Keratinocyte (primary cell): ENCODE measurements at regions not wholly inside any gene's neighbourhood (a gene's known extent, or its start where the extent isn't known, plus 50 kb on each side); places are given as distances from the start of the nearest gene placed in this dataset.
"Not testable (repeated sequence)": the region's sequence is repeated elsewhere in the genome, so short reads cannot be mapped to it uniquely, and the experiment has no call there.

Source experiments
- DNase-seq: peaks from one replicate; pipeline ENCODE4 v3.0.0-alpha.2; 2011; ENCODE audit warnings: low read depth, missing footprints, low spot score
- FAIRE-seq: peaks from 2 replicates; lab custom pipeline; 2011; peaks lifted over from hg19 to GRCh38; lab: Jason Lieb, UNC
- H2AFZ ChIP-seq: 2 replicates; pipeline ENCODE4 v1.6.0; 2012; ENCODE audit warnings: low read length, control low read depth, inconsistent platforms; ENCODE audit not compliant: control insufficient read depth
- H3K27ac ChIP-seq: 2 replicates; pipeline ENCODE4 v1.5.1; 2011; ENCODE audit warnings: low read length; ENCODE audit not compliant: control insufficient read depth, insufficient read depth
- H3K27me3 ChIP-seq: 3 replicates; pipeline ENCODE4 v1.6.0; 2011; ENCODE audit warnings: low read length; ENCODE audit not compliant: control insufficient read depth, insufficient read depth; ENCODE audit errors: extremely low read depth
- H3K36me3 ChIP-seq, 2 experiments: 2 replicates in 1 of 2; 3 replicates in 1 of 2; pipeline ENCODE4 v1.5.1; 2011; ENCODE audit warnings: low read length in 2 of 2, mild to moderate bottlenecking in 1 of 2; ENCODE audit not compliant: control insufficient read depth in 2 of 2, insufficient read depth in 2 of 2; ENCODE audit errors: extremely low read depth in 1 of 2
- H3K4me1 ChIP-seq: 3 replicates; pipeline ENCODE4 v1.5.1; 2011; ENCODE audit warnings: low read length; ENCODE audit not compliant: control insufficient read depth, insufficient read depth; ENCODE audit errors: extremely low read depth
- H3K4me2 ChIP-seq: 3 replicates; pipeline ENCODE4 v1.6.0; 2011; ENCODE audit warnings: low read depth, low read length; ENCODE audit not compliant: control insufficient read depth, insufficient read depth; ENCODE audit errors: extremely low read depth
- H3K4me3 ChIP-seq, 3 experiments: fragments of 200-600 bp in 1 of 3; sonication (generic) in 1 of 3; 2 replicates in 2 of 3; 3 replicates in 1 of 3; pipeline ENCODE4 v1.5.1; 2011 to 2016; ENCODE audit warnings: low read length in 3 of 3, mild to moderate bottlenecking in 3 of 3, control low read depth in 2 of 3, inconsistent platforms in 1 of 3, low read depth in 1 of 3, mixed read lengths in 1 of 3, mixed run types in 1 of 3, moderate library complexity in 1 of 3; ENCODE audit not compliant: control insufficient read depth in 2 of 3, insufficient read depth in 2 of 3; ENCODE audit errors: extremely low read depth in 1 of 3
- H3K79me2 ChIP-seq: 2 replicates; pipeline ENCODE4 v1.6.0; 2012; ENCODE audit warnings: low read length; ENCODE audit not compliant: control insufficient read depth, insufficient read depth
- H3K9ac ChIP-seq: 3 replicates; pipeline ENCODE4 v1.6.0; 2011; ENCODE audit warnings: low read length; ENCODE audit not compliant: control insufficient read depth, insufficient read depth; ENCODE audit errors: extremely low read depth
- H3K9me1 ChIP-seq: 3 replicates; pipeline ENCODE4 v1.6.0; 2011; ENCODE audit warnings: low read length; ENCODE audit not compliant: control insufficient read depth, insufficient read depth; ENCODE audit errors: extremely low read depth
- H3K9me3 ChIP-seq: 2 replicates; pipeline ENCODE4 v1.5.1; 2012; ENCODE audit warnings: low read depth, low read length; ENCODE audit not compliant: control insufficient read depth
- H4K20me1 ChIP-seq: 3 replicates; pipeline ENCODE4 v1.6.0; 2011; ENCODE audit warnings: low read length; ENCODE audit not compliant: control insufficient read depth, insufficient read depth; ENCODE audit errors: extremely low read depth
- CTCF ChIP-seq, 3 experiments: IDR thresholded peaks in 1 of 3; conservative IDR thresholded peaks in 1 of 3; optimal IDR thresholded peaks in 1 of 3; 2 replicates in 2 of 3; 3 replicates in 1 of 3; pipeline versions ENCODE3 to v1.5.1; 2011; ENCODE audit warnings: low read length in 3 of 3, mild to moderate bottlenecking in 3 of 3, moderate library complexity in 2 of 3, control low read depth in 1 of 3, inconsistent platforms in 1 of 3; ENCODE audit not compliant: insufficient read depth in 2 of 3; ENCODE audit errors: extremely low read depth in 1 of 3
- EZH2 ChIP-seq: IDR thresholded peaks from one replicate; pipeline ENCODE4 v1.6.1; 2012; ENCODE audit warnings: inconsistent platforms, mild to moderate bottlenecking, low read length, moderate library complexity
- dilution Hi-C: fragments of 300-500 bp; cut with MboI; formaldehyde crosslinking; loops from one replicate; pipeline ENCODE4 v1.7.0; 2020; ENCODE audit warnings: low sequenced_read_pairs; ENCODE audit not compliant: extremely low pct_ligation_motif_present

DNA sequence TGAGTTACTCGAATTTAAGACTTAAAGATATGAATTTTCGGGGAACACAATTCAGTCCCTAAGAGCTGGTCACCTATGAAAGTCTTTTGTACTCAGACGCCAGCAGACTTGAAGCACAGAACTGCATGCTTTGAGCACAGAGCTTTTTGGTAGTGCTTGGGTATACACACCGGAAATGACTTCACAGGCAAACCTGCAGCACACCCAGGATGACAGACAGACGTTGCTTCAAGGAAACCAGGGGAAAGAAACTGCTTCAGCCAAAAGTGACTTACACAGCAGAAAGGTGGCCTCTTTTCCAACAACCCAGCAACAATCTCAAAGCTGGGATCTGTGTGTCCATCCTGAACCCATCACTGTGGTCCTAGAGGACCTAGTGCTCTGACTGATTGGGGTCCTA, 975.1 kb downstream of the AACS start:
- H3K79me2 ChIP-seq: no peaks in the 10 kb centered on the region
- no peaks in the 10 kb centered on the region for H3K36me3 ChIP-seq
- no peaks in the 10 kb centered on the region for H3K9me1 ChIP-seq
- H3K9me3 ChIP-seq: no peaks in the 10 kb centered on the region
- dilution Hi-C loops: no loop called here
- H3K9ac ChIP-seq: no peak overlapping the region
- no peak overlapping the region for H2AFZ ChIP-seq
- no peak for TF ChIP-seq EZH2
- no peak for FAIRE-seq
- H3K4me3 ChIP-seq: no peak overlapping the region
- H3K27ac ChIP-seq: no peak overlapping the region
- no peak overlapping the region for H3K4me2 ChIP-seq
- H3K4me1 ChIP-seq: no peaks in the 10 kb centered on the region
- no peaks in the 10 kb centered on the region for H3K27me3 ChIP-seq
- no peaks in the 10 kb centered on the region for H4K20me1 ChIP-seq
- no peak for DNase-seq

DNA sequence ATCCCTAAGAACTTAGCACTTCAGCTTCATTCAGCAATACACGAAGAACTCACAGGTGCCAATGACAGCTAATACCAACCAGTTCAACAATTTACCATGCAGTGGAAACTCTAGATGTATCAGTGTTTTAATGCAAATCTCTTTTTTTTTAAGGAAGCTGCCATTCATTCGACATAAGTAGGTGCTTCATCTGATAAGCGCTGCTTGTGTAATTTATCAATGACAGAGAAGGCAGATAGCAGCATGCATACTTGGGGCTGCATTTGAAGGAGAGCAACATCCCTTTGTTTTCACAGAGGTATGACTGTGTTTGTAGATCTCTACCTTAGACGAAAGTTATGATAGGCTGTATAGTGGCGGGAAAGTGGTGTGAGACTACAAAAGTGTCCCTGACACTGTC, 977.1 kb downstream of the AACS start:
- no peak overlapping the region for H3K4me3 ChIP-seq
- H3K9me1 ChIP-seq: no peaks in the 10 kb centered on the region
- H4K20me1 ChIP-seq: no peaks in the 10 kb centered on the region
- H3K79me2 ChIP-seq: no peaks in the 10 kb centered on the region
- dilution Hi-C loops: no loop called here
- no peaks in the 10 kb centered on the region for H3K9me3 ChIP-seq
- H3K4me2 ChIP-seq: no peak overlapping the region
- DNase-seq (no peak), FAIRE-seq (no peak)
- no peaks in the 10 kb centered on the region for H3K36me3 ChIP-seq
- no peak overlapping the region for H3K9ac ChIP-seq
- no peak overlapping the region for H3K27ac ChIP-seq
- H3K4me1 ChIP-seq: no peaks in the 10 kb centered on the region
- TF ChIP-seq EZH2 (no peak), CTCF (optimal IDR thresholded peaks at IDR 0.05 in 1 of 3, IDR thresholded peaks at IDR 0.05 in 1 of 3, conservative IDR thresholded peaks at IDR 0.05 in 1 of 3; ENCODE audit: extremely low read depth in 1 of 3, insufficient read depth in 2 of 3, low read length in 3 of 3) (no peak)
- H2AFZ ChIP-seq: no peak overlapping the region
- no peaks in the 10 kb centered on the region for H3K27me3 ChIP-seq

DNA sequence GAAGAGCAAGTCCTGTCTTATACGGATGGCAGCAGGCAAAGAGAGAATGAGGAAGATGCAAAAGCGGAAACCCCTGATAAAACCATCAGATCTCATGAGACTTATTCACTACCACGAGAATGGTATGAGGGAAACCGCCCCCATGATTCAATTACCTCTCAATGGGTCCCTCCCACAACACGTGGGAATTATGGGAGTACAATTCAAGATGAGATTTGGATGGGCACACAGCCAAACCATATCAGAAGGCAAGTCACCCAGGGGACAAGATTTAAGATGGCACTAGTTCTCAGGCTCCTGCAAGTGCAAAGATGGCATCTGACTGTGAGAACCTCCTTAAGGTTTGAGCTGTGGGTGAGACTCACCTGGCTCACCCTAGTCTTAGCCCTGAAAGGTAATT, 984.3 kb downstream of the AACS start:
- H3K4me3 ChIP-seq, H3K9ac ChIP-seq, H3K9me3 ChIP-seq, FAIRE-seq, DNase-seq, H2AFZ ChIP-seq, dilution Hi-C loops, H3K27me3 ChIP-seq, H3K36me3 ChIP-seq, H3K27ac ChIP-seq, H3K9me1 ChIP-seq, H4K20me1 ChIP-seq, H3K4me1 ChIP-seq, H3K4me2 ChIP-seq, H3K79me2 ChIP-seq: not testable (repeated sequence)
